ENCODE measurements at regions not wholly inside any gene's neighbourhood (a gene's known extent, or its start where the extent isn't known, plus 50 kb on each side); places are given as distances from the start of the nearest gene placed in this dataset.
"Not testable (repeated sequence)": the region's sequence is repeated elsewhere in the genome, so short reads cannot be mapped to it uniquely, and the experiment has no call there.

- no peak for DNase-seq (ENCODE audit: low read depth, low spot score)
Measured at GRCh38 chr12:58720421-58720820, 199.9 kb downstream of the LRIG3 start.

- no peak for DNase-seq (ENCODE audit: low read depth, low spot score)
Measured at GRCh38 chr12:58725400-58726105, 194.8 kb downstream of the LRIG3 start.

GRCh38 chr12:58727521-58727920 is 192.8 kb downstream of the LRIG3 start:
- no peak for DNase-seq (ENCODE audit: low read depth, low spot score)

- DNase-seq (ENCODE audit: low read depth, low spot score): no peak
Measured at GRCh38 chr12:58728397-58728796, 191.9 kb downstream of the LRIG3 start.

- DNase-seq (ENCODE audit: low read depth, low spot score): no peak
Measured at GRCh38 chr12:58731096-58731495, 189.2 kb downstream of the LRIG3 start.

- DNase-seq (ENCODE audit: low read depth, low spot score): no peak
Measured at GRCh38 chr12:58732894-58733293, 187.4 kb downstream of the LRIG3 start.

GRCh38 chr12:58741226-58741625 is 179.1 kb downstream of the LRIG3 start:
- no peak for DNase-seq (ENCODE audit: low read depth, low spot score)

GRCh38 chr12:58745348-58746125 is 174.8 kb downstream of the LRIG3 start:
- DNase-seq (ENCODE audit: low read depth, low spot score): peak; percentile 3

GRCh38 chr12:58747533-58747932 is 172.8 kb downstream of the LRIG3 start:
- DNase-seq (ENCODE audit: low read depth, low spot score): no peak

- no peak for DNase-seq (ENCODE audit: low read depth, low spot score)
Measured at GRCh38 chr12:58750484-58750883, 169.8 kb downstream of the LRIG3 start.

GRCh38 chr12:58757422-58757821 is 162.9 kb downstream of the LRIG3 start:
- DNase-seq (ENCODE audit: low read depth, low spot score): no peak

- DNase-seq (ENCODE audit: low read depth, low spot score): not testable (repeated sequence)
Measured at GRCh38 chr12:58759745-58760144, 160.6 kb downstream of the LRIG3 start.

GRCh38 chr12:58761308-58761707 is 159.0 kb downstream of the LRIG3 start:
- no peak for DNase-seq (ENCODE audit: low read depth, low spot score)

GRCh38 chr12:58764100-58764953 is 156.0 kb downstream of the LRIG3 start:
- DNase-seq (ENCODE audit: low read depth, low spot score): no peak

GRCh38 chr12:58765076-58765475 is 155.2 kb downstream of the LRIG3 start:
- DNase-seq (ENCODE audit: low read depth, low spot score): no peak

- no peak for DNase-seq (ENCODE audit: low read depth, low spot score)
Measured at GRCh38 chr12:58765653-58766512, 154.4 kb downstream of the LRIG3 start.

GRCh38 chr12:58766513-58766870 is 153.8 kb downstream of the LRIG3 start:
- no peak for DNase-seq (ENCODE audit: low read depth, low spot score)

- DNase-seq (ENCODE audit: low read depth, low spot score): no peak
Measured at GRCh38 chr12:58767496-58767895, 152.8 kb downstream of the LRIG3 start.

GRCh38 chr12:58773986-58774385 is 146.3 kb downstream of the LRIG3 start:
- DNase-seq (ENCODE audit: low read depth, low spot score): no peak

- DNase-seq (ENCODE audit: low read depth, low spot score): no peak
Measured at GRCh38 chr12:58774731-58775130, 145.6 kb downstream of the LRIG3 start.

GRCh38 chr12:58775396-58775795 is 144.9 kb downstream of the LRIG3 start:
- DNase-seq (ENCODE audit: low read depth, low spot score): no peak
